ENCODE measurements at regions not wholly inside any gene's neighbourhood (a gene's known extent, or its start where the extent isn't known, plus 50 kb on each side); places are given as distances from the start of the nearest gene placed in this dataset.
"Not testable (repeated sequence)": the region's sequence is repeated elsewhere in the genome, so short reads cannot be mapped to it uniquely, and the experiment has no call there.

GRCh38 chr1:232579958-232580941 is 49.7 kb downstream of the SIPA1L2 start:
- no peak for DNase-seq (ENCODE audit: low read depth in 2 of 3, low spot score in 2 of 3)

- DNase-seq (ENCODE audit: low read depth in 2 of 3, low spot score in 2 of 3): no peak
Observed at GRCh38 chr1:232579466-232579865, 50.5 kb downstream of the SIPA1L2 start.

GRCh38 chr1:232578651-232579195 is 51.2 kb downstream of the SIPA1L2 start:
- no peak for DNase-seq (ENCODE audit: low read depth in 2 of 3, low spot score in 2 of 3)

- no peak for DNase-seq (ENCODE audit: low read depth in 2 of 3, low spot score in 2 of 3)
Observed at GRCh38 chr1:232577772-232578171, 52.2 kb downstream of the SIPA1L2 start.

- no peak for DNase-seq (ENCODE audit: low read depth in 2 of 3, low spot score in 2 of 3)
Observed at GRCh38 chr1:232576537-232576936, 53.4 kb downstream of the SIPA1L2 start.

- no peak for DNase-seq (ENCODE audit: low read depth in 2 of 3, low spot score in 2 of 3)
Observed at GRCh38 chr1:232575763-232576040, 54.2 kb downstream of the SIPA1L2 start.

- DNase-seq (ENCODE audit: low read depth in 2 of 3, low spot score in 2 of 3): no peak
Observed at GRCh38 chr1:232574889-232575762, 54.8 kb downstream of the SIPA1L2 start.

- DNase-seq (ENCODE audit: low read depth in 2 of 3, low spot score in 2 of 3): no peak
Observed at GRCh38 chr1:232574077-232574476, 55.9 kb downstream of the SIPA1L2 start.

GRCh38 chr1:232571523-232571922 is 58.4 kb downstream of the SIPA1L2 start:
- no peak for DNase-seq (ENCODE audit: low read depth in 2 of 3, low spot score in 2 of 3)

GRCh38 chr1:232570007-232570406 is 59.9 kb downstream of the SIPA1L2 start:
- no peak for DNase-seq (ENCODE audit: low read depth in 2 of 3, low spot score in 2 of 3)

GRCh38 chr1:232569554-232569921 is 60.4 kb downstream of the SIPA1L2 start:
- not testable (repeated sequence) for DNase-seq (ENCODE audit: low read depth in 2 of 3, low spot score in 2 of 3)

- no peak for DNase-seq (ENCODE audit: low read depth in 2 of 3, low spot score in 2 of 3)
Observed at GRCh38 chr1:232568906-232569553, 60.9 kb downstream of the SIPA1L2 start.

- DNase-seq (ENCODE audit: low read depth in 2 of 3, low spot score in 2 of 3): no peak
Observed at GRCh38 chr1:232568331-232568852, 61.5 kb downstream of the SIPA1L2 start.

GRCh38 chr1:232566093-232566492 is 63.8 kb downstream of the SIPA1L2 start:
- DNase-seq (ENCODE audit: low read depth in 2 of 3, low spot score in 2 of 3): no peak

- no peak for DNase-seq (ENCODE audit: low read depth in 2 of 3, low spot score in 2 of 3)
Observed at GRCh38 chr1:232562855-232563510, 67.0 kb downstream of the SIPA1L2 start.

GRCh38 chr1:232561381-232561780 is 68.6 kb downstream of the SIPA1L2 start:
- DNase-seq (ENCODE audit: low read depth in 2 of 3, low spot score in 2 of 3): no peak

GRCh38 chr1:232560940-232561339 is 69.0 kb downstream of the SIPA1L2 start:
- no peak for DNase-seq (ENCODE audit: low read depth in 2 of 3, low spot score in 2 of 3)

- no peak for DNase-seq (ENCODE audit: low read depth in 2 of 3, low spot score in 2 of 3)
Observed at GRCh38 chr1:232558954-232559353, 71.0 kb downstream of the SIPA1L2 start.

- no peak for DNase-seq (ENCODE audit: low read depth in 2 of 3, low spot score in 2 of 3)
Observed at GRCh38 chr1:232557502-232558191, 72.3 kb downstream of the SIPA1L2 start.

GRCh38 chr1:232557096-232557495 is 72.8 kb downstream of the SIPA1L2 start:
- no peak for DNase-seq (ENCODE audit: low read depth in 2 of 3, low spot score in 2 of 3)

Measured in activated CD8-positive, alpha-beta memory T cell treated with anti-CD3 and anti-CD28 coated beads for 48 hours (primary cell).